SK-N-SH (cell line): ENCODE measurements at regions not wholly inside any gene's neighbourhood (a gene's known extent, or its start where the extent isn't known, plus 50 kb on each side); places are given as distances from the start of the nearest gene placed in this dataset.
A peak's percentile ranks its signal among the peaks of the same experiment; 100 is the strongest.

Experiments
- CTCF ChIA-PET: fragments of 300-600, 350-600 bp; formaldehyde crosslinking; extraction: SDS; loops from one replicate; lab custom pipeline; 2021; lab: Yijun Ruan, JAX
- POLR2A ChIA-PET: fragments of 350-600 bp; sonication (Branson Sonifier 250); formaldehyde crosslinking; extraction: SDS; loops from one replicate; lab custom pipeline; 2020; ENCODE audit warnings: antibody characterized with exemption, inconsistent platforms; lab: Yijun Ruan, JAX
- DNase-seq: peaks from one replicate; pipeline ENCODE4 v3.0.0; 2012
- H2AFZ ChIP-seq: fragments of 200-600 bp; sonication (generic); 2 replicates; pipeline ENCODE4 v1.8.1; 2016; ENCODE audit warnings: antibody characterized with exemption, mild to moderate bottlenecking, low read depth
- H3F3A ChIP-seq: fragments of 200-600 bp; sonication (generic); replicated peaks from 2 replicates; pipeline ENCODE3; 2016; ENCODE audit warnings: antibody characterized with exemption, mild to moderate bottlenecking; ENCODE audit not compliant: insufficient read depth
- H3K27ac ChIP-seq, 2 experiments: fragments of 200-500 bp in 1 of 2; fragments of 200-600 bp in 1 of 2; sonication (Bioruptor generic) in 1 of 2; sonication (generic), shearing (Covaris generic) in 1 of 2; 2 replicates each; pipeline versions ENCODE4 v1.5.1 to v1.6.1; 2014 to 2016; ENCODE audit warnings: low read depth in 2 of 2, inconsistent platforms in 1 of 2, low read length in 1 of 2, mild to moderate bottlenecking in 1 of 2, mixed read lengths in 1 of 2
- H3K27me3 ChIP-seq: fragments of 200-600 bp; sonication (generic), shearing (Covaris generic); 2 replicates; pipeline ENCODE4 v1.6.1; 2016; ENCODE audit warnings: mixed run types; ENCODE audit not compliant: insufficient read depth
- H3K36me3 ChIP-seq, 2 experiments: fragments of 200-500 bp in 1 of 2; fragments of 200-600 bp in 1 of 2; sonication (Bioruptor generic) in 1 of 2; sonication (generic) in 1 of 2; replicated peaks in 1 of 2; 2 replicates each; pipeline versions ENCODE3 to v1.5.1; 2014 to 2016; ENCODE audit warnings: low read length in 1 of 2, mild to moderate bottlenecking in 1 of 2; ENCODE audit not compliant: insufficient read depth in 2 of 2, control insufficient read depth in 1 of 2
- H3K4me1 ChIP-seq, 2 experiments: fragments of 200-500 bp in 1 of 2; fragments of 200-600 bp in 1 of 2; sonication (Bioruptor generic) in 1 of 2; sonication (generic), shearing (Covaris generic) in 1 of 2; 2 replicates each; pipeline versions ENCODE4 v1.5.1 to v1.6.1; 2014 to 2016; ENCODE audit warnings: low read depth in 1 of 2, low read length in 1 of 2, mixed run types in 1 of 2; ENCODE audit not compliant: insufficient read depth in 2 of 2, control insufficient read depth in 1 of 2
- H3K4me2 ChIP-seq: fragments of 200-600 bp; sonication (generic), shearing (Covaris generic); 2 replicates; pipeline ENCODE4 v1.6.1; 2017; ENCODE audit warnings: mixed run types
- H3K4me3 ChIP-seq, 2 experiments: fragments of 200-500 bp in 1 of 2; fragments of 200-600 bp in 1 of 2; sonication (Bioruptor generic) in 1 of 2; sonication (generic), shearing (Covaris generic) in 1 of 2; 2 replicates each; pipeline versions ENCODE4 v1.5.1 to v1.8.1; 2014 to 2016; ENCODE audit warnings: low read depth in 2 of 2, inconsistent platforms in 1 of 2, low read length in 1 of 2, mild to moderate bottlenecking in 1 of 2, mixed read lengths in 1 of 2, moderate library complexity in 1 of 2
- H3K79me2 ChIP-seq: fragments of 200-600 bp; sonication (generic); 2 replicates; pipeline ENCODE4 v1.8.1; 2017; ENCODE audit warnings: mild to moderate bottlenecking; ENCODE audit not compliant: insufficient read depth
- H3K9ac ChIP-seq: fragments of 200-600 bp; sonication (generic); 2 replicates; pipeline ENCODE4 v1.6.1; 2017; ENCODE audit warnings: mixed run types
- H3K9me2 ChIP-seq: fragments of 200-600 bp; sonication (generic); 2 replicates; pipeline ENCODE4 v1.6.1; 2017; ENCODE audit warnings: mixed run types
- H3K9me3 ChIP-seq: fragments of 200-600 bp; sonication (generic); 2 replicates; pipeline ENCODE4 v1.6.1; 2017; ENCODE audit warnings: mixed run types, mild to moderate bottlenecking, moderate library complexity
- H4K20me1 ChIP-seq: fragments of 200-600 bp; sonication (generic); 2 replicates; pipeline ENCODE4 v1.6.1; 2017; ENCODE audit warnings: mild to moderate bottlenecking, mixed run types; ENCODE audit not compliant: insufficient read depth
- ELF1 ChIP-seq: IDR thresholded peaks from 2 replicates; pipeline ENCODE4 v1.4.0; 2012
- GABPA ChIP-seq: IDR thresholded peaks from 2 replicates; pipeline ENCODE4 v1.4.0; 2012; ENCODE audit warnings: low read depth, mild to moderate bottlenecking
- MAX ChIP-seq: IDR thresholded peaks from 2 replicates; pipeline ENCODE4 v1.4.0; 2012; ENCODE audit warnings: low read depth
- MEF2A ChIP-seq: IDR thresholded peaks from 2 replicates; pipeline ENCODE4 v1.4.0; 2012; ENCODE audit warnings: low read depth, borderline replicate concordance
- NFIC ChIP-seq: IDR thresholded peaks from 2 replicates; pipeline ENCODE4 v1.4.0; 2012; ENCODE audit warnings: borderline replicate concordance
- NRF1 ChIP-seq: IDR thresholded peaks from 2 replicates; pipeline ENCODE4 v1.6.1; 2012; ENCODE audit warnings: low read depth, mild to moderate bottlenecking, low read length
- POLR2AphosphoS5 ChIP-seq: IDR thresholded peaks from 2 replicates; pipeline ENCODE4 v1.6.1; 2012; ENCODE audit warnings: low read depth, low read length
- RAD21 ChIP-seq: IDR thresholded peaks from 2 replicates; pipeline ENCODE4 v1.6.1; 2012; ENCODE audit warnings: mild to moderate bottlenecking, low read length
- RCOR1 ChIP-seq: fragments of 150-350 bp; IDR thresholded peaks from 2 replicates; pipeline ENCODE4 v1.6.1; 2017; ENCODE audit warnings: antibody characterized with exemption, low read length
- RXRA ChIP-seq: IDR thresholded peaks from 2 replicates; pipeline ENCODE4 v1.4.0; 2012; ENCODE audit warnings: low read depth, mild to moderate bottlenecking, borderline replicate concordance
- SIN3A ChIP-seq: IDR thresholded peaks from 2 replicates; pipeline ENCODE4 v1.6.1; 2012; ENCODE audit warnings: low read depth, mild to moderate bottlenecking, low read length, moderate library complexity, borderline replicate concordance
- SMC3 ChIP-seq: IDR thresholded peaks from 2 replicates; pipeline ENCODE4 v1.6.1; 2012; ENCODE audit warnings: low read depth, low read length, improper control_type of control experiment
- TAF1 ChIP-seq: IDR thresholded peaks from 2 replicates; pipeline ENCODE4 v1.6.1; 2012; ENCODE audit warnings: low read depth, mild to moderate bottlenecking, low read length, moderate library complexity, borderline replicate concordance
- TCF12 ChIP-seq: IDR thresholded peaks from 2 replicates; pipeline ENCODE4 v1.4.0; 2012
- TEAD4 ChIP-seq: IDR thresholded peaks from 2 replicates; pipeline ENCODE4 v1.4.0; 2012; ENCODE audit warnings: mild to moderate bottlenecking, borderline replicate concordance; ENCODE audit not compliant: insufficient read depth
- USF2 ChIP-seq: fragments of 150-350 bp; IDR thresholded peaks from 2 replicates; pipeline ENCODE4 v1.6.1; 2017; ENCODE audit warnings: antibody characterized with exemption, low read length, low read depth, borderline replicate concordance
- YY1 ChIP-seq: IDR thresholded peaks from 2 replicates; pipeline ENCODE4 v1.4.0; 2012; ENCODE audit warnings: low read depth, mild to moderate bottlenecking
- WGBS: methylation state at CpG from one replicate; pipeline ENCODE4 v1.1.6; 2017; ENCODE audit warnings: low lambda C conversion rate; 5-methylcytosine and 5-hydroxymethylcytosine counted together
- TF ChIP-seq, protein P1 (sequence below): IDR thresholded peaks from 2 replicates; pipeline ENCODE4 v1.4.0; 2012; ENCODE audit warnings: low read depth, borderline replicate concordance
- TF ChIP-seq, protein P2 (sequence below): fragments of 150-350 bp; IDR thresholded peaks from 2 replicates; pipeline ENCODE4 v1.6.1; 2016; ENCODE audit warnings: mild to moderate bottlenecking, low read depth, low read length

DNA sequence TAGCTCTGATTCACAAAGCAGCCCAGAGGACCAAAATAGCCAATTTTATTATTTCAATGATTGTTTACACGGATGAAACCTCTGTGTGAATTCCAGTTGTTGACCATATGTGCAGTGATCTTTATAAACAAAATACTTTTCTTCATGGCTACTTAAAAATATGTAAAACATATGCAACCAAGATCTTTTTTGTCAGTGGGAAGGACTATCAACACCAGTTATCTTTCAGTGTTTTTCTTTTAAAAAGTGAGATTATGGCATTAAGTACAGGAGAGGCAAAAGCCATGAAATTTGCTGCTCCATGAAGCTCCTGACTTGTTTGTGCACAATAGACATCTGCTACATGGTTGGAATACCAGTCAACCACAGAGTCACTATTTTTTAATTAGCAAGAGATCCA lies 184.4 kb downstream of the DKK2 start:
- CTCF ChIA-PET = no interaction called here
- POLR2A ChIA-PET = no interaction called here
- 87% methylated on average over 1 of the region's 1 CpG for WGBS
- H3K9me3 ChIP-seq = no peaks in the 10 kb centered on the region
- no peaks in the 10 kb centered on the region for H3F3A ChIP-seq
- H4K20me1 ChIP-seq = no peaks in the 10 kb centered on the region
- no peak for DNase-seq
- H3K4me1 ChIP-seq = peaks cover 4 to 9% of the 10 kb centered on the region in 2 experiments; a peak in 2 of 4 replicates
- no peaks in the 10 kb centered on the region for H3K79me2 ChIP-seq
- peaks cover 0 to 2% of the 10 kb centered on the region in 2 experiments for H3K36me3 ChIP-seq
- peak overlapping the region in 1 of 2 experiments; percentile 74; a peak in 2 of 4 replicates for H3K27ac ChIP-seq
- no peak overlapping the region for H2AFZ ChIP-seq
- H3K4me3 ChIP-seq = no peak overlapping the region
- H3K9ac ChIP-seq = no peak overlapping the region
- no peaks in the 10 kb centered on the region for H3K27me3 ChIP-seq
- no peak overlapping the region for H3K4me2 ChIP-seq
- TF ChIP-seq SMC3 (no peak), TCF12 (no peak), TAF1 (no peak)
- no peaks in the 10 kb centered on the region for H3K9me2 ChIP-seq

DNA sequence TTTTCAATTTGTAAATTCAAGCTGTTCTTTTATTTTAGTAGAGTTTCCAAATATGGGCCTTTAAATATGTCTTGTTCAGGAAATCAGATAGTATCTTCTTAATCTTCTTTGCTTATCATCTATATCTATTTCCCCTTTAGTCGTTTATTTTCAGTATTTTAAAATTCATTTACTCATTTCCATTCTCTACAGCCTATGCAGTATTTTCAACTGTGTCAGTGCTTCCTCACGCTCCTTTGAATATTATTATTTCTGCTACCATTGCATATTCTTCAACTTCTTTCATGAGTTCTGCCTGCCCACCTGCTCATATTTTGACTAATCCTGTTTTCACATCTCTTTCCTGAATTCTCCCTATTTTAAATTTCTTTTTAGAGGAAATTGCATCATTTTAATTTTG lies 185.4 kb downstream of the DKK2 start:
- CTCF ChIA-PET = no interaction called here
- peaks cover 0 to 2% of the 10 kb centered on the region in 2 experiments for H3K36me3 ChIP-seq
- DNase-seq = no peak
- H2AFZ ChIP-seq = no peak overlapping the region
- H3K9ac ChIP-seq = no peak overlapping the region
- no peaks in the 10 kb centered on the region for H3K27me3 ChIP-seq
- no peaks in the 10 kb centered on the region for H4K20me1 ChIP-seq
- no peak overlapping the region for H3K4me3 ChIP-seq
- H3K4me2 ChIP-seq = no peak overlapping the region
- H3K27ac ChIP-seq = no peak overlapping the region
- H3F3A ChIP-seq = no peaks in the 10 kb centered on the region
- H3K9me2 ChIP-seq = no peaks in the 10 kb centered on the region
- peaks cover 4 to 9% of the 10 kb centered on the region in 2 experiments; a peak in 2 of 4 replicates for H3K4me1 ChIP-seq
- 38% methylated on average over 2 of the region's 2 CpGs for WGBS
- no peaks in the 10 kb centered on the region for H3K79me2 ChIP-seq
- POLR2A ChIA-PET = no interaction called here
- no peak for TF ChIP-seq USF2
- TF ChIP-seq TEAD4 = no peak
- TF ChIP-seq NRF1 = no peak
- no peak for TF ChIP-seq NFIC
- no peak for TF ChIP-seq TCF12
- TF ChIP-seq, protein P1, sequence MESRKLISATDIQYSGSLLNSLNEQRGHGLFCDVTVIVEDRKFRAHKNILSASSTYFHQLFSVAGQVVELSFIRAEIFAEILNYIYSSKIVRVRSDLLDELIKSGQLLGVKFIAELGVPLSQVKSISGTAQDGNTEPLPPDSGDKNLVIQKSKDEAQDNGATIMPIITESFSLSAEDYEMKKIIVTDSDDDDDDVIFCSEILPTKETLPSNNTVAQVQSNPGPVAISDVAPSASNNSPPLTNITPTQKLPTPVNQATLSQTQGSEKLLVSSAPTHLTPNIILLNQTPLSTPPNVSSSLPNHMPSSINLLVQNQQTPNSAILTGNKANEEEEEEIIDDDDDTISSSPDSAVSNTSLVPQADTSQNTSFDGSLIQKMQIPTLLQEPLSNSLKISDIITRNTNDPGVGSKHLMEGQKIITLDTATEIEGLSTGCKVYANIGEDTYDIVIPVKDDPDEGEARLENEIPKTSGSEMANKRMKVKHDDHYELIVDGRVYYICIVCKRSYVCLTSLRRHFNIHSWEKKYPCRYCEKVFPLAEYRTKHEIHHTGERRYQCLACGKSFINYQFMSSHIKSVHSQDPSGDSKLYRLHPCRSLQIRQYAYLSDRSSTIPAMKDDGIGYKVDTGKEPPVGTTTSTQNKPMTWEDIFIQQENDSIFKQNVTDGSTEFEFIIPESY = no peak
- TF ChIP-seq YY1 = no peak
- TF ChIP-seq SIN3A = no peak
- TF ChIP-seq, all 33 proteins: peak for 0
- no peaks in the 10 kb centered on the region for H3K9me3 ChIP-seq

DNA sequence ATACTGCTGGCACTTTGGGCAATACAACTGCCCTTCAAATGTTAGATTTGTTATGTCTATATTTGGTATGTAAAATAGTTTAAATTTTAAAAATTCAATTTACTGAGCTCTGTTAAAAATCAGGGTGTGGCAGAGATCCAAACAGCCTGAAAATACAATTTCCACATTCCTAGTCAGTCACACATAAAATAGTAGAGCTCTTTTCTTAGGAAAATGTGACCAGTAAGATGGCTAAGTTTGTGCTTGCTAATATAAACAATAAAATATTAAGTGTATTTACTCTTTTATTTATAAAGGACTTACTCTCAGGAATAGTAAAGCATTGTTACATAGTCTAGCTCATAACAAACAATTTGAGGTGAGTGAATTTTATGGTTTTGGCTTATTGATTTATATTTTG lies 200.2 kb downstream of the DKK2 start:
- no peak overlapping the region for H3K9ac ChIP-seq
- no peaks in the 10 kb centered on the region for H3K9me3 ChIP-seq
- no peak overlapping the region for H3K4me2 ChIP-seq
- ChIA-PET CTCF (interaction anchor here (1.0 to 1.1 kb wide), 3 partner anchors 12 to 683 kb away, joined by 3 read pairs; no protein-coding TSS in a partner anchor), POLR2A (no interaction called here)
- no peak for DNase-seq
- H3K27me3 ChIP-seq = no peaks in the 10 kb centered on the region
- H2AFZ ChIP-seq = no peak overlapping the region
- no peaks in the 10 kb centered on the region for H3K79me2 ChIP-seq
- H3K9me2 ChIP-seq = no peaks in the 10 kb centered on the region
- H4K20me1 ChIP-seq = no peaks in the 10 kb centered on the region
- H3K27ac ChIP-seq = peak overlapping the region in 1 of 2 experiments; percentile 16; a peak in 1 of 4 replicates
- H3K4me3 ChIP-seq = no peak overlapping the region
- peaks cover 3% of the 10 kb centered on the region for H3F3A ChIP-seq
- no peaks in the 10 kb centered on the region; a peak in 1 of 4 replicates for H3K4me1 ChIP-seq
- H3K36me3 ChIP-seq = no peaks in the 10 kb centered on the region
- TF ChIP-seq MAX (no peak), NRF1 (no peak), MEF2A (no peak), RCOR1 (no peak), SIN3A (no peak), ELF1 (no peak), RXRA (no peak), GABPA (no peak), RAD21 (no peak), YY1 (no peak), TCF12 (no peak), POLR2AphosphoS5 (no peak), USF2 (no peak)
- TF ChIP-seq, protein P2, sequence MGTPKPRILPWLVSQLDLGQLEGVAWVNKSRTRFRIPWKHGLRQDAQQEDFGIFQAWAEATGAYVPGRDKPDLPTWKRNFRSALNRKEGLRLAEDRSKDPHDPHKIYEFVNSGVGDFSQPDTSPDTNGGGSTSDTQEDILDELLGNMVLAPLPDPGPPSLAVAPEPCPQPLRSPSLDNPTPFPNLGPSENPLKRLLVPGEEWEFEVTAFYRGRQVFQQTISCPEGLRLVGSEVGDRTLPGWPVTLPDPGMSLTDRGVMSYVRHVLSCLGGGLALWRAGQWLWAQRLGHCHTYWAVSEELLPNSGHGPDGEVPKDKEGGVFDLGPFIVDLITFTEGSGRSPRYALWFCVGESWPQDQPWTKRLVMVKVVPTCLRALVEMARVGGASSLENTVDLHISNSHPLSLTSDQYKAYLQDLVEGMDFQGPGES = no peak
